SK-N-SH (cell line): ENCODE measurements at regions not wholly inside any gene's neighbourhood (a gene's known extent, or its start where the extent isn't known, plus 50 kb on each side); places are given as distances from the start of the nearest gene placed in this dataset.
A peak's percentile ranks its signal among the peaks of the same experiment; 100 is the strongest.

Experiments
- CTCF ChIA-PET: fragments of 300-600, 350-600 bp; formaldehyde crosslinking; extraction: SDS; loops from one replicate; lab custom pipeline; 2021; lab: Yijun Ruan, JAX
- POLR2A ChIA-PET: fragments of 350-600 bp; sonication (Branson Sonifier 250); formaldehyde crosslinking; extraction: SDS; loops from one replicate; lab custom pipeline; 2020; ENCODE audit warnings: antibody characterized with exemption, inconsistent platforms; lab: Yijun Ruan, JAX
- DNase-seq: peaks from one replicate; pipeline ENCODE4 v3.0.0; 2012
- H2AFZ ChIP-seq: fragments of 200-600 bp; sonication (generic); 2 replicates; pipeline ENCODE4 v1.8.1; 2016; ENCODE audit warnings: antibody characterized with exemption, mild to moderate bottlenecking, low read depth
- H3F3A ChIP-seq: fragments of 200-600 bp; sonication (generic); replicated peaks from 2 replicates; pipeline ENCODE3; 2016; ENCODE audit warnings: antibody characterized with exemption, mild to moderate bottlenecking; ENCODE audit not compliant: insufficient read depth
- H3K27ac ChIP-seq, 2 experiments: fragments of 200-500 bp in 1 of 2; fragments of 200-600 bp in 1 of 2; sonication (Bioruptor generic) in 1 of 2; sonication (generic), shearing (Covaris generic) in 1 of 2; 2 replicates each; pipeline versions ENCODE4 v1.5.1 to v1.6.1; 2014 to 2016; ENCODE audit warnings: low read depth in 2 of 2, inconsistent platforms in 1 of 2, low read length in 1 of 2, mild to moderate bottlenecking in 1 of 2, mixed read lengths in 1 of 2
- H3K27me3 ChIP-seq: fragments of 200-600 bp; sonication (generic), shearing (Covaris generic); 2 replicates; pipeline ENCODE4 v1.6.1; 2016; ENCODE audit warnings: mixed run types; ENCODE audit not compliant: insufficient read depth
- H3K36me3 ChIP-seq, 2 experiments: fragments of 200-500 bp in 1 of 2; fragments of 200-600 bp in 1 of 2; sonication (Bioruptor generic) in 1 of 2; sonication (generic) in 1 of 2; replicated peaks in 1 of 2; 2 replicates each; pipeline versions ENCODE3 to v1.5.1; 2014 to 2016; ENCODE audit warnings: low read length in 1 of 2, mild to moderate bottlenecking in 1 of 2; ENCODE audit not compliant: insufficient read depth in 2 of 2, control insufficient read depth in 1 of 2
- H3K4me1 ChIP-seq, 2 experiments: fragments of 200-500 bp in 1 of 2; fragments of 200-600 bp in 1 of 2; sonication (Bioruptor generic) in 1 of 2; sonication (generic), shearing (Covaris generic) in 1 of 2; 2 replicates each; pipeline versions ENCODE4 v1.5.1 to v1.6.1; 2014 to 2016; ENCODE audit warnings: low read depth in 1 of 2, low read length in 1 of 2, mixed run types in 1 of 2; ENCODE audit not compliant: insufficient read depth in 2 of 2, control insufficient read depth in 1 of 2
- H3K4me2 ChIP-seq: fragments of 200-600 bp; sonication (generic), shearing (Covaris generic); 2 replicates; pipeline ENCODE4 v1.6.1; 2017; ENCODE audit warnings: mixed run types
- H3K4me3 ChIP-seq, 2 experiments: fragments of 200-500 bp in 1 of 2; fragments of 200-600 bp in 1 of 2; sonication (Bioruptor generic) in 1 of 2; sonication (generic), shearing (Covaris generic) in 1 of 2; 2 replicates each; pipeline versions ENCODE4 v1.5.1 to v1.8.1; 2014 to 2016; ENCODE audit warnings: low read depth in 2 of 2, inconsistent platforms in 1 of 2, low read length in 1 of 2, mild to moderate bottlenecking in 1 of 2, mixed read lengths in 1 of 2, moderate library complexity in 1 of 2
- H3K79me2 ChIP-seq: fragments of 200-600 bp; sonication (generic); 2 replicates; pipeline ENCODE4 v1.8.1; 2017; ENCODE audit warnings: mild to moderate bottlenecking; ENCODE audit not compliant: insufficient read depth
- H3K9ac ChIP-seq: fragments of 200-600 bp; sonication (generic); 2 replicates; pipeline ENCODE4 v1.6.1; 2017; ENCODE audit warnings: mixed run types
- H3K9me2 ChIP-seq: fragments of 200-600 bp; sonication (generic); 2 replicates; pipeline ENCODE4 v1.6.1; 2017; ENCODE audit warnings: mixed run types
- H3K9me3 ChIP-seq: fragments of 200-600 bp; sonication (generic); 2 replicates; pipeline ENCODE4 v1.6.1; 2017; ENCODE audit warnings: mixed run types, mild to moderate bottlenecking, moderate library complexity
- H4K20me1 ChIP-seq: fragments of 200-600 bp; sonication (generic); 2 replicates; pipeline ENCODE4 v1.6.1; 2017; ENCODE audit warnings: mild to moderate bottlenecking, mixed run types; ENCODE audit not compliant: insufficient read depth
- CHD2 ChIP-seq: fragments of 150-350 bp; IDR thresholded peaks from 2 replicates; pipeline ENCODE4 v1.6.1; 2018; ENCODE audit warnings: low read length; ENCODE audit not compliant: partially characterized antibody
- ELF1 ChIP-seq: IDR thresholded peaks from 2 replicates; pipeline ENCODE4 v1.4.0; 2012
- EP300 ChIP-seq, 2 experiments: IDR thresholded peaks; 2 replicates each; pipeline versions ENCODE4 v1.4.0 to v1.6.1; 2012; ENCODE audit warnings: borderline replicate concordance in 1 of 2, low read depth in 1 of 2, low read length in 1 of 2
- FOXJ3 ChIP-seq: sonication (generic); formaldehyde crosslinking; IDR thresholded peaks from 2 replicates; pipeline ENCODE4 v1.5.1; 2020; ENCODE audit warnings: mild to moderate bottlenecking, missing genetic modification reagents
- FOXM1 ChIP-seq: IDR thresholded peaks from 2 replicates; pipeline ENCODE4 v1.4.0; 2012; ENCODE audit warnings: low read depth, mild to moderate bottlenecking
- GATA2 ChIP-seq: sonication (generic); formaldehyde crosslinking; IDR thresholded peaks from 2 replicates; pipeline ENCODE4 v1.5.0; 2020; ENCODE audit warnings: mild to moderate bottlenecking, missing genetic modification reagents
- IRF3 ChIP-seq: fragments of 150-350 bp; IDR thresholded peaks from 2 replicates; pipeline ENCODE4 v1.6.1; 2016; ENCODE audit warnings: mild to moderate bottlenecking, low read depth, low read length
- JUND ChIP-seq: IDR thresholded peaks from 2 replicates; pipeline ENCODE4 v1.4.0; 2012
- NFIC ChIP-seq: IDR thresholded peaks from 2 replicates; pipeline ENCODE4 v1.4.0; 2012; ENCODE audit warnings: borderline replicate concordance
- NRF1 ChIP-seq: IDR thresholded peaks from 2 replicates; pipeline ENCODE4 v1.6.1; 2012; ENCODE audit warnings: low read depth, mild to moderate bottlenecking, low read length
- REST ChIP-seq: IDR thresholded peaks from 2 replicates; pipeline ENCODE4 v1.6.1; 2012; ENCODE audit warnings: mild to moderate bottlenecking, low read depth, low read length, moderate library complexity
- RXRA ChIP-seq: IDR thresholded peaks from 2 replicates; pipeline ENCODE4 v1.4.0; 2012; ENCODE audit warnings: low read depth, mild to moderate bottlenecking, borderline replicate concordance
- SIN3A ChIP-seq: IDR thresholded peaks from 2 replicates; pipeline ENCODE4 v1.6.1; 2012; ENCODE audit warnings: low read depth, mild to moderate bottlenecking, low read length, moderate library complexity, borderline replicate concordance
- TCF12 ChIP-seq: IDR thresholded peaks from 2 replicates; pipeline ENCODE4 v1.4.0; 2012
- TEAD4 ChIP-seq: IDR thresholded peaks from 2 replicates; pipeline ENCODE4 v1.4.0; 2012; ENCODE audit warnings: mild to moderate bottlenecking, borderline replicate concordance; ENCODE audit not compliant: insufficient read depth
- USF2 ChIP-seq: fragments of 150-350 bp; IDR thresholded peaks from 2 replicates; pipeline ENCODE4 v1.6.1; 2017; ENCODE audit warnings: antibody characterized with exemption, low read length, low read depth, borderline replicate concordance
- WGBS: methylation state at CpG from one replicate; pipeline ENCODE4 v1.1.6; 2017; ENCODE audit warnings: low lambda C conversion rate; 5-methylcytosine and 5-hydroxymethylcytosine counted together
- TF ChIP-seq, protein P1 (sequence below): IDR thresholded peaks from 2 replicates; pipeline ENCODE4 v1.4.0; 2012; ENCODE audit warnings: low read depth, borderline replicate concordance
- TF ChIP-seq, protein P2 (sequence below): IDR thresholded peaks from 2 replicates; pipeline ENCODE4; 2012
- TF ChIP-seq, protein P3 (sequence below): IDR thresholded peaks from 2 replicates; pipeline ENCODE4 v1.4.0; 2012; ENCODE audit warnings: low read depth, borderline replicate concordance
- TF ChIP-seq, protein P4 (sequence below): IDR thresholded peaks from 2 replicates; pipeline ENCODE4 v1.4.0; 2012; ENCODE audit warnings: low read depth

DNA sequence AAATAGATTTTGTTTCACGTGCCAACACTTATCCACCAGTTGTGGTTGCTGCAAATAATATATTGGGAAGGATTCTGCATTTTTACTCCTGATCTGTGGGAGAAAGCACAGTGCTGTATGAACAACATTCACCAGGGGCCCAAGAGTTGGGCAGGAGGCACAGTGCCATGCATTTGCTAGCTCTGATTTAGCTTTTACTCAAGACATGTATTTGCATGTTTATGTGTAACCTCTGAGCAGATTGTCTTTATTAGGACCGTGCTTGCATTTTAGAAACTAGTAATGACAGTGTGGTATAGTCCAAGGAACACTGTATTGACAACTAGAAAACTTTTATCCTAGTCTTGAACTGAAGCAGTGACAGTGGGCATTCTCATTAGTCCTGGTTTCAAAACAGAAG is 133.9 kb upstream of the B3GALT2 start:
- H3K27me3 ChIP-seq: no peaks in the 10 kb centered on the region
- CTCF ChIA-PET: interaction anchor here (0.8 kb wide), 1 partner anchor 130 kb away, joined by 3 read pairs; no protein-coding TSS in a partner anchor

More for the DNA sequence above, 133.9 kb upstream of the B3GALT2 start:
- Histone ChIP-seq H3F3A (peaks cover 10% of the 10 kb centered on the region), H3K36me3 (no peaks in the 10 kb centered on the region), H3K79me2 (no peaks in the 10 kb centered on the region), H3K4me2 (no peak overlapping the region), H3K9me2 (no peaks in the 10 kb centered on the region), H3K4me3 (no peak overlapping the region), H3K9ac (no peak overlapping the region), H3K27ac (peak overlapping the region in 1 of 2 experiments; percentile 19; a peak in 1 of 4 replicates), H3K9me3 (peaks cover 8% of the 10 kb centered on the region; the same call in 1 of the 2 replicates), H2AFZ (no peak overlapping the region), H4K20me1 (no peaks in the 10 kb centered on the region), H3K4me1 (peaks cover 0 to 5% of the 10 kb centered on the region in 2 experiments; a peak in 2 of 4 replicates)
- TF ChIP-seq JUND: no peak
- no peak for TF ChIP-seq FOXJ3
- TF ChIP-seq GATA2 (CRISPR knock-in tag): no peak
- TF ChIP-seq, protein P1, sequence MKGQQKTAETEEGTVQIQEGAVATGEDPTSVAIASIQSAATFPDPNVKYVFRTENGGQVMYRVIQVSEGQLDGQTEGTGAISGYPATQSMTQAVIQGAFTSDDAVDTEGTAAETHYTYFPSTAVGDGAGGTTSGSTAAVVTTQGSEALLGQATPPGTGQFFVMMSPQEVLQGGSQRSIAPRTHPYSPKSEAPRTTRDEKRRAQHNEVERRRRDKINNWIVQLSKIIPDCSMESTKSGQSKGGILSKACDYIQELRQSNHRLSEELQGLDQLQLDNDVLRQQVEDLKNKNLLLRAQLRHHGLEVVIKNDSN: no peak
- no peak for TF ChIP-seq RXRA
- TF ChIP-seq TEAD4: no peak
- no peak for TF ChIP-seq CHD2
- no peak for TF ChIP-seq USF2
- no peak for TF ChIP-seq REST
- no peak for TF ChIP-seq FOXM1
- TF ChIP-seq NFIC: no peak
- no peak for TF ChIP-seq TCF12
- no peak for TF ChIP-seq SIN3A
- TF ChIP-seq, protein P2, sequence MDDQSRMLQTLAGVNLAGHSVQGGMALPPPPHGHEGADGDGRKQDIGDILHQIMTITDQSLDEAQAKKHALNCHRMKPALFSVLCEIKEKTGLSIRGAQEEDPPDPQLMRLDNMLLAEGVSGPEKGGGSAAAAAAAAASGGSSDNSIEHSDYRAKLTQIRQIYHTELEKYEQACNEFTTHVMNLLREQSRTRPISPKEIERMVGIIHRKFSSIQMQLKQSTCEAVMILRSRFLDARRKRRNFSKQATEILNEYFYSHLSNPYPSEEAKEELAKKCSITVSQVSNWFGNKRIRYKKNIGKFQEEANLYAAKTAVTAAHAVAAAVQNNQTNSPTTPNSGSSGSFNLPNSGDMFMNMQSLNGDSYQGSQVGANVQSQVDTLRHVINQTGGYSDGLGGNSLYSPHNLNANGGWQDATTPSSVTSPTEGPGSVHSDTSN: no peak
- TF ChIP-seq, protein P3, sequence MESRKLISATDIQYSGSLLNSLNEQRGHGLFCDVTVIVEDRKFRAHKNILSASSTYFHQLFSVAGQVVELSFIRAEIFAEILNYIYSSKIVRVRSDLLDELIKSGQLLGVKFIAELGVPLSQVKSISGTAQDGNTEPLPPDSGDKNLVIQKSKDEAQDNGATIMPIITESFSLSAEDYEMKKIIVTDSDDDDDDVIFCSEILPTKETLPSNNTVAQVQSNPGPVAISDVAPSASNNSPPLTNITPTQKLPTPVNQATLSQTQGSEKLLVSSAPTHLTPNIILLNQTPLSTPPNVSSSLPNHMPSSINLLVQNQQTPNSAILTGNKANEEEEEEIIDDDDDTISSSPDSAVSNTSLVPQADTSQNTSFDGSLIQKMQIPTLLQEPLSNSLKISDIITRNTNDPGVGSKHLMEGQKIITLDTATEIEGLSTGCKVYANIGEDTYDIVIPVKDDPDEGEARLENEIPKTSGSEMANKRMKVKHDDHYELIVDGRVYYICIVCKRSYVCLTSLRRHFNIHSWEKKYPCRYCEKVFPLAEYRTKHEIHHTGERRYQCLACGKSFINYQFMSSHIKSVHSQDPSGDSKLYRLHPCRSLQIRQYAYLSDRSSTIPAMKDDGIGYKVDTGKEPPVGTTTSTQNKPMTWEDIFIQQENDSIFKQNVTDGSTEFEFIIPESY: no peak
- no peak for TF ChIP-seq IRF3
- TF ChIP-seq EP300 (IDR thresholded peaks at IDR 0.05; ENCODE audit: borderline replicate concordance in 1 of 2, low read depth in 1 of 2, low read length in 1 of 2): no peak
- TF ChIP-seq NRF1: no peak
- no peak for TF ChIP-seq ELF1
- TF ChIP-seq, protein P4, sequence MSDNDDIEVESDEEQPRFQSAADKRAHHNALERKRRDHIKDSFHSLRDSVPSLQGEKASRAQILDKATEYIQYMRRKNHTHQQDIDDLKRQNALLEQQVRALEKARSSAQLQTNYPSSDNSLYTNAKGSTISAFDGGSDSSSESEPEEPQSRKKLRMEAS: no peak
- POLR2A ChIA-PET: no interaction called here
- 14% methylated on average over 2 of the region's 2 CpGs for WGBS
- DNase-seq: no peak
